Activated naive CD4-positive, alpha-beta T cell (primary cell): ENCODE measurements at regions not wholly inside any gene's neighbourhood (a gene's known extent, or its start where the extent isn't known, plus 50 kb on each side); places are given as distances from the start of the nearest gene placed in this dataset.

Source experiments
- DNase-seq, 4 experiments: peaks; one replicate each; lab custom pipeline; 2025; lab: John Stamatoyannopoulos, UW

DNA sequence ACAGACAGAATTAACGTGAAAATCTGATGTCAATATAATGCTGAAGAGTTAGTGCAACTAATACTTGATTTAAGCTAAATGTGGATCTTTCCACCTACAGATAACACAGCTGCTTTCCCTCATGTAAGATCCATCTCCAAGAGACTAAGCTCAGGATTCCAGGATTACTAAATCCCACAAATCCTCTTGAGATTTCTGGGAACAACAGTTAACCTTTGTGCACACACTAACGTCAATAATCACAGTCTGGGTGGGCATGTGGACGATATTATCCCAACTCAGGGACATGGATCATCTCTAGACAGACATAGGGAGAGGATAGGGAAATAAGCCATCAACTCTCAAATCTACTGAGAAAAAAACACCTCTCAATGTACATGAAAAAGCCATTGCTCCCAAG lies 432.6 kb downstream of the SATB2 start:
- DNase-seq: no peak

- DNase-seq: no peak
Measured at GRCh38 chr2:199024224-199024623, 433.5 kb downstream of the SATB2 start.

DNA sequence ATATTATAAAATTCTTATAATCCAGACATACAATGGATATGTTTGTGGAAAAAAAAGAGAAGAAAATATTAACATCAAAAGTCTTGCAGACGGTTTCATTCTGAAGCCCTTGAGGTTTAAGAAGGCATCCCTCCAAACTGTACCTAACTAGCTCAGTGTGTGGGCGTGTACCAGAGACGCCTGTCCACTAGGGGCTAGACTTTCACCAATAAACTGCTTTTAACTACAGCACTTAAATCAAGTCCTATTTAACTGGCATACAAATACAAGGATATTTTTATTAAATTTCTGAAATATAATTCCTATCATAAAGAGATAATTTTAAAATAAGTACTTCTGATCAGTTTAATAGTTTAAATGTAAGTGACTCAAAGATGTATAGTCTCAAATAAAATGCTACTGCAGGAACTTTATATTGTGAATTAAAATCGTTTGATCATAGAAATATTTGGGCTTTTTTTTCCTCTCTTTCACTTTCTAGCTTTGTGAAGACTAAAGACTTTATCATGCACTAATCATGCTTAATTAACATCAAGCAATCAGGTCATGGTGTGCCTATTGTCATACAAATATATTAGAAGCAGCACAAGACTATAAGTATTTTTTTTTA lies 437.7 kb downstream of the SATB2 start:
- no peak for DNase-seq

- no peak for DNase-seq
Measured at GRCh38 chr2:199018826-199019225, 438.9 kb downstream of the SATB2 start.

DNA sequence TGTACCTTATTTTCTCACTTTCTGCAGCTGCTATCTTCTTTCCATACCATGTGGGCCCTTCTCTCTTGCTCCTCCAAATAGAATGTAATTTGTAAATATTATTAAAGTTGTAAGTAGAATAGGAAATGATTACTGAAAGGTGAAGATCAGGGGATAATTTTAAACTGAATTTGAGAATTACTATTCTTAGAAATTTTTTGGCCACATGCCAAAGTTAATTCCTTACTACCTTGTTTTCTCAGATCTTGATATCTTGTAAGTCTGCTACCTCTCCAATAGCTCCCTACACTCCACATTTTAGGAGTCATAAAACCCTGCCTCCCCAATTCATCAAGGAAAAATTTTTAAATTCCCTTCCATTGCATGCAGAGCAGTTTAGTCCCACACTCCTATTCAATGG lies 442.7 kb downstream of the SATB2 start:
- no peak for DNase-seq

DNA sequence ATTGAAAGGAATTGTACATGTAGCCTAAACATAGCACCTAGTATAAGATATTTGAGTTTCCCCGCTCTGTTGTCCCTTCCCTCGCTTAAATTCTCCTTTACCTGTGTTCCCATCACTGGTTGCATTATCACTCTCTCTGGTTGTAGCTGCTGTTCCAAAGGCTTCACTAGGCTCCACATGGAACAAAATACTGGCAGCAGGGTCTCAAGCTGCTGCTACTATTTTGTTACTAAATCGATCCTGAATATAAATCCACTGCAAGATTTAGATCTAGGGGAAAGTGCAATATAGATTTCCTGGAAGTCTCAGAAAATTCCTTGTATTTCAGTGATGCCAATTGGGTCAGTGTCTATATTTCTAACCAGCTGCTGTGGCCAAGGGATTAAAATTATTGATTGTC lies 443.5 kb downstream of the SATB2 start:
- DNase-seq: no peak

DNA sequence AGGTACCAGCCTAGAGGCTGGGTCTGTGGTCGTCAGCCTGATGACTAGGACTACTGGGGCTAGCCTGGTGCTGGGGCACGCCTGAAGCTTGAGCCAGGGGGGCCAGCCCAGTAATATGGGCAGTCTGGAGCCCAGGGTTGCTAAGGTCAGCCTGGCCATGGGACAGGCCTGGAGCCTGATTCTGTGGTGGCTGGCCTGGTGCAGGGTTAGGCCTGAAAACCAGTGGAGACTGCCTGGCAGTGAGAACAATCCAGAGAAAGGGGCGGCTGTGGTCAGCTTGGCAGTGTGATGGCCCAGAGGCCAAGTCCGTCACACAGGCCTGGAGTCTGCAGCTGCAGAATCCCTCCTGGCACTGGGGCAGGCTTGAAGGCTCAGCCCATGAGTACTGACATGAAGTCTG lies 445.8 kb downstream of the SATB2 start:
- DNase-seq: no peak

GRCh38 chr2:198994678-198995077 lies 463.1 kb downstream of the SATB2 start:
- no peak for DNase-seq

DNA sequence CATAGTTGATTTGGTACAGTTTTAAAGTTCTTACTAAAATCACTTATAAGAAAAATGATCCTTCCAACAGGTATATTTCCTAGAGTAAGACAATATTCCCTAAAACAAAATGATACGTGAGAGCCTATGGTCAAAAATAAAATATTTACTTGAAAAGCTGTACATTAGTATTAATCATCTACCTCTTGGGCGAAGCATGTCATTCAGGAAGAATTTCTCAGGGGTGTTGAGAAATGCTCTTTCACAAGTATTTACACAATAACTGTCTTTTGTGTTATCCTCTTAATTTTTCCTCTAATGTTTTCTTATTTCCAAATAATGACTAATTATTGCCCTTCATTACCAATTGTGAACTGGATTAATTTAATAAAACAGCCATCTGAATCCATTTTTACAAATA lies 466.3 kb downstream of the SATB2 start:
- no peak for DNase-seq

DNA sequence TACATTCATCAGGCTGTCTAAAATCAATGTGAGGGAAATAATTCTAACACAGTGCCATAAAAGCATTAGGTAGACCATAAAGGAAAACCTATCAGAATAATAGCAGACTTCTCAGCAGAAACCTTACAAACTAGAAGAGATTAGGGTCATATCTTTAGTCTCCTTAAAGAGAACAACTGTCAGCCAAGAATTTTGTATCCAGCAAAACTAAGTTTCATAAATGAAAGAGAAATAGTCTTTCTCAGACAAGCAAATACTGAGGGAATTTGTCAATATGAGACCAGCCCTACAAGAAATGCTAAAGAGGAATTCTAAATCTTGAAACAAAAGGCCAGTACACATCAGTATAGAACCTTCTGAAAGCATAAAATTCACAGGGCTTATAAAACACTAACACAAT lies 482.0 kb downstream of the SATB2 start:
- no peak for DNase-seq

DNA sequence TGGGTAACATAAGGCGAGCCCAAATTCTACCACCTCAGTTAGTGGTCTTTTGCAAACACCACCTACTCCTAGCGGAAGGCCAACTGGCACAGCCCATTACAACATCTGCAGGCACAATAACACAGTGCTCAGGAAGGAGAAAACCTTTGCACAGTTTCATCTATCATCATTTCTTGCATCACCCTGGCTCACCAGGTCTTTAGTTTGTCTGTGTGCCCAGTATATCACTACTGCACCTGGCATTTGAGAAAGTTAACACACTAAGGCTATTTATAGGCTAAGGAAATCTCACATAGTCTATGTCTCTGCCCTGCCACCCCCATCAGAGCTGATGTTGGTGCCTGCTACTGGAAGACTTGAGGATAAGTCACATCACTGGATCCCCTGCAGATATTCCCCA lies 484.0 kb downstream of the SATB2 start:
- DNase-seq: no peak

DNA sequence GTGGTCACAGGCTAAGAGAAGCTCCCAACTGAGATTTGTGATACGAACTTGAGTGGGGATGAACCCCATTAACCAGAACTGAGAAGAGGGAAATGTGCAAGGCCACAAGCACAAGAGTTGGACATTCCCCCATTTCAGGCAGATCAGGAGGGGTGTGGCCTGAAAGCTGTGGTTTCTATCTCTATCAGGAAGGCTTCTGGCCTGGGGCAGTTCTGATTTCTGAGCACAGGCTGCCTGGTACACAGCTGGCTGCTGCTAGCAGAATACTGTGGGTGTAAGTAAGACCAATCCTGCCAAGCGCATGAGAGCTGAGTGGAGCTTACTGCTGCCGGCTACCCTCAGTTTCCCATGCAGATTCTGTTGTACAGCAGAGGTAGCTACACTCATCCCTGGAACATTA lies 484.6 kb downstream of the SATB2 start:
- DNase-seq: no peak

GRCh38 chr2:198968545-198968944 lies 489.2 kb downstream of the SATB2 start:
- DNase-seq: no peak

DNA sequence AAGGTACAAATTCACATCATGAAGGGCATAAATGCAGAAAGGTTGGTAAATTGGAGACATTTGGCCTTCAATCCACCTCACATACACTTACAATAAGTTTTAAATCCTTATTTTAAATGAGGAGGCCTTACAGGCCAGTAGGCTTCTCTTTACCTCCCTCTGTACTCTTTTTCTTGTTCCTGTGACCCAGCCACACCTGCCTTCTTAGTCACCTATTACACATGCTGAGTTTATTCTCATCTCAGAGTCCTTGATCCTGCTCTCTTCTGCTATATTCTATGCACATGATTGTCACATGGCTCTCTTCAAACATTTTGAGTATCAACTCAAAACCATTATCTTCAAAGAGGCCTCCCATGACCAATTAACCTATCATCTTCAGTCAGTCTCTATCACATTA lies 491.5 kb downstream of the SATB2 start:
- DNase-seq: no peak

GRCh38 chr2:198961547-198961946 lies 496.2 kb downstream of the SATB2 start:
- no peak for DNase-seq

GRCh38 chr2:198957181-198957580 lies 500.6 kb downstream of the SATB2 start:
- DNase-seq: no peak

DNA sequence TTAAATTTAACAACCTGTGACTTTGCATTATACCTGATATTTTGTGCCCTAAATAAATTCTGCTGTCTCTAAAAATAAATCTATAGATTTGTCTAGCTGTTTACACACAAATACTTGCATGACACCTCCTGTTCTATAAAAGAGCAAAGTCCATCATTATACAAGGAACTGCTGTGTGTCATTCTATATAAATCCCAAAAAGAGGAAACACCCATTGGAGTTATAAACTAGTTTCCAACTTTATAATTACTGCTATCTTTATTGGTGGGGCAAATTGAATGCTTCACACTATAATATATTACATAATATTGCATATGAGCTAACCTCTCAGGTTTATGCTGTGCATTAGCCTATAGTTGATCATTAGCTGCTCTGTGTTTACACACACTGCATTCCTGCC lies 504.4 kb downstream of the SATB2 start:
- no peak for DNase-seq

DNA sequence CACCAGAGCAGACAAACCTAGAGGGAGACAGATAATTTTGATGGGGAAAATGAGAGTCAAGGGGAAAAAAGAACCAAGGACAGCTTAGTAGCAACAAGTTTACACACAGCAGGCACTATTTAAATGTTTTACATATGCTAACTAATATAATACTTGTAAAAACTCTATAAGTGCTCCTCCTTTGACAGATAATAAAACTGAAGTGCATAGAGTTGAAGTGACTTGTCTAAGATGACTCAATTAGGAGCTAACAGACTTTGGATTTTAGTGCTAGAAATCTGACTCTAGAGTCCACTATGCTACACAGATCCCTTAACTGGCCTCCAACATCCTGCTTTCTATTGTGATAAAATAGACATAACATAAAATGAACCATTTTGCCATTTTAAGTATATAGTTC lies 506.9 kb downstream of the SATB2 start:
- DNase-seq: no peak

GRCh38 chr2:198945496-198945895 lies 512.2 kb downstream of the SATB2 start:
- DNase-seq: no peak

- DNase-seq: no peak
Measured at GRCh38 chr2:198930170-198930569, 527.6 kb downstream of the SATB2 start.

DNA sequence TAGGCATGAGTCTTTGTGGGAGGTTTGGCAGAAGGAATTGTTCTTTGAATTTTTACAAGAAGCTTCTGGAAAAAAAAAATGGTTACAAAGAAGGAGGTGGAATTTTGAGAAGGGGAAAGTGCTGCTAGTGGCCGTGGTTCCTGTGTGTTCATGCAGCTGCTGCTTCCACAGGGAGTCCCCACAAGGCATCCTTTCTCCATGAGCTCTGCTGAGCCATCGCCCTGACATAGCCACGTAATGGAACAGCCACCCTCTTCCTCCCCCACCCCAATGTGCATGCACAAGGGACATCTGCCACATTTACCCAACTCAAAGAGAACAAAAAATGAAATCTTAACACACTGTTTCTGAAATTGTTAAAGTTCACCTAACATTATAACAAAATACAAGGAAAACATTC lies 529.7 kb downstream of the SATB2 start:
- DNase-seq: no peak

- DNase-seq: no peak
Measured at GRCh38 chr2:198917926-198918720, 539.6 kb downstream of the SATB2 start.

DNA sequence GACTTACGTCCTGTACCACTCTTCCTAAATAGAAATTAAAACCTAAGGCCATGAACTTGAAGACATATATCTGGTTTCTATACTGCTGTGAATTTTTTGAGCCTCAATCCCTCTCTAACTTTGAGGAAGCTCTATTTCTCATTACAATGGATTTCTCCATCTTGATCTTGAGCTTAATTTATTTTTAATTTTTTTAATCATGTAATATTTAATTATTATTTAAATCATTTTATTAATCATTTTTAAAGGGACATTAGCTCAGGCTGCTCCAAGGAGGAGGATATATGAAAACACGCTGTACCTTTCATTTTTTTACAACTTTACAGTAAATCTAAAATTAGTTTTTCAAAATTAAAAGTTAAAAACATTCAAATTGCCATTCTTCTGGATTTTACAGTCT lies 540.5 kb downstream of the SATB2 start:
- no peak for DNase-seq

DNA sequence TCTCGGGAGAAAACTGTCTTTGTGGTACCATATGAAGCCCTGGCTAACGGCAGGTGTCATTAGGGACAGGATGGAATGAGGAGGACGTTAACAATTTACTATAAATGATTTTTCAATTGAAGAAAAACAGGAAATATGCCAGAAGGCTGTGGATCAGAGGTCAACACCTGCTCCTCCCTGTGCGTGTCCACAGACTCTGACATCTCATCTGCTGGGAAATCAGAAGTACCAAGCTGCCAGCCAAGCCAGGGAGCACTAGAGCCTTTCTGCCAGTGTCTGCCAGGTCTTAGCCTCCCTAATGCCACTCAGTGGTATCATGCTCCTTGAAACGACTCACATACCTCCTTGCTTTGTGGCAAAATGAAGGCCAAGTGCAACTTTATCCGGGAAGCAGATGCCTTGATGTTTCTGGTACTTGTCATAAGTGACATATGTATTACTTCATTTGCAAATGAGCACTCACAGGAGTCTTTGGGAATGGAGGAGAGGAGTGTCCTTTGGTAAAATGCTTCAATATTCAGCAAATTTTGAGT lies 541.1 kb downstream of the SATB2 start:
- DNase-seq: no peak
